ENCODE measurements at regions not wholly inside any gene's neighbourhood (a gene's known extent, or its start where the extent isn't known, plus 50 kb on each side); places are given as distances from the start of the nearest gene placed in this dataset.
A peak's percentile ranks its signal among the peaks of the same experiment; 100 is the strongest.

GRCh38 chr7:115293628-115294240 lies 371.8 kb downstream of the MDFIC start:
- Histone ChIP-seq H2AFZ (no peak overlapping the region), H4K20me1 (replicated peaks; ENCODE audit: insufficient read depth) (no peaks in the 10 kb centered on the region; the same call in 1 of the 2 replicates), H3K27ac (ENCODE audit: low read depth) (no peak overlapping the region), H3K79me2 (replicated peaks; ENCODE audit: insufficient read depth) (no peaks in the 10 kb centered on the region), H3K4me2 (no peak overlapping the region), H3K36me3 (ENCODE audit: insufficient read depth) (no peaks in the 10 kb centered on the region), H3K27me3 (ENCODE audit: insufficient read depth) (peaks cover 18% of the 10 kb centered on the region), H3F3A (replicated peaks; ENCODE audit: low read depth) (no peaks in the 10 kb centered on the region), H3K9me2 (ENCODE audit: insufficient read depth) (no peaks in the 10 kb centered on the region), H3K4me3 (no peak overlapping the region), H3K4me1 (ENCODE audit: insufficient read depth) (no peaks in the 10 kb centered on the region)
- Mint-ChIP-seq H3K9me3 (no peaks in the 10 kb centered on the region), H3K4me3 (no peak overlapping the region), H3K27me3 (ENCODE audit: insufficient read depth, low read depth, poor library complexity) (peaks cover 2% of the 10 kb centered on the region), H3K36me3 (ENCODE audit: low read depth) (no peaks in the 10 kb centered on the region), H3K27ac (no peak overlapping the region), H3K4me1 (peaks cover under 1% of the 10 kb centered on the region; the same call in 1 of the 3 replicates)
- TF ChIP-seq NANOG (IDR thresholded peaks at IDR 0.05; ENCODE audit: borderline replicate concordance) (no peak), ZNF114 (CRISPR knock-in tag; IDR thresholded peaks at IDR 0.05) (no peak), STAT1 (IDR thresholded peaks at IDR 0.05; ENCODE audit: unreplicated experiment) (no peak), EZH2 (IDR thresholded peaks at IDR 0.05; ENCODE audit: low read depth, unreplicated experiment) (no peak), CTCF (conservative IDR thresholded peaks at IDR 0.05; ENCODE audit: low read depth in 2 of 2) (no peak), REST (IDR thresholded peaks at IDR 0.05; ENCODE audit: unreplicated experiment) (no peak), JUNB (IDR thresholded peaks at IDR 0.05; ENCODE audit: unreplicated experiment) (no peak), EZH2phosphoT487 (IDR thresholded peaks at IDR 0.05; ENCODE audit: unreplicated experiment) (no peak)
- ATAC-seq: no peak
- peak; percentile 13 for DNase-seq (ENCODE audit: low spot score)

GRCh38 chr7:115292381-115292780 lies 370.5 kb downstream of the MDFIC start:
- no peak overlapping the region for H3K27ac ChIP-seq (ENCODE audit: low read depth)
- H3K9me2 ChIP-seq (ENCODE audit: insufficient read depth): no peaks in the 10 kb centered on the region
- DNase-seq (ENCODE audit: low spot score): no peak
- peaks cover 4% of the 10 kb centered on the region for H3K27me3 ChIP-seq (ENCODE audit: insufficient read depth)
- Mint-ChIP-seq H3K27ac (no peak overlapping the region), H3K4me3 (no peak overlapping the region), H3K36me3 (ENCODE audit: low read depth) (no peaks in the 10 kb centered on the region), H3K9me3 (no peaks in the 10 kb centered on the region), H3K4me1 (peaks cover 2% of the 10 kb centered on the region; the same call in 1 of the 3 replicates), H3K27me3 (ENCODE audit: insufficient read depth, low read depth, poor library complexity) (no peaks in the 10 kb centered on the region)
- H3K36me3 ChIP-seq (ENCODE audit: insufficient read depth): no peaks in the 10 kb centered on the region
- H3K4me1 ChIP-seq (ENCODE audit: insufficient read depth): no peaks in the 10 kb centered on the region
- no peak overlapping the region for H2AFZ ChIP-seq
- H3K79me2 ChIP-seq (replicated peaks; ENCODE audit: insufficient read depth): no peaks in the 10 kb centered on the region
- no peaks in the 10 kb centered on the region for H4K20me1 ChIP-seq (replicated peaks; ENCODE audit: insufficient read depth)
- no peak overlapping the region for H3K4me3 ChIP-seq
- H3K4me2 ChIP-seq: no peak overlapping the region
- no peaks in the 10 kb centered on the region for H3F3A ChIP-seq (replicated peaks; ENCODE audit: low read depth)
- ATAC-seq: no peak
- TF ChIP-seq ZNF114 (CRISPR knock-in tag; IDR thresholded peaks at IDR 0.05) (no peak), ZNF331 (CRISPR knock-in tag; IDR thresholded peaks at IDR 0.05; ENCODE audit: low read depth) (no peak), REST (IDR thresholded peaks at IDR 0.05; ENCODE audit: unreplicated experiment) (no peak)
